ENCODE measurements at regions not wholly inside any gene's neighbourhood (a gene's known extent, or its start where the extent isn't known, plus 50 kb on each side); places are given as distances from the start of the nearest gene placed in this dataset.

GRCh38 chr5:8865686-8866374, 680.0 kb downstream of the SEMA5A start:
- TF ChIP-seq, protein P1, sequence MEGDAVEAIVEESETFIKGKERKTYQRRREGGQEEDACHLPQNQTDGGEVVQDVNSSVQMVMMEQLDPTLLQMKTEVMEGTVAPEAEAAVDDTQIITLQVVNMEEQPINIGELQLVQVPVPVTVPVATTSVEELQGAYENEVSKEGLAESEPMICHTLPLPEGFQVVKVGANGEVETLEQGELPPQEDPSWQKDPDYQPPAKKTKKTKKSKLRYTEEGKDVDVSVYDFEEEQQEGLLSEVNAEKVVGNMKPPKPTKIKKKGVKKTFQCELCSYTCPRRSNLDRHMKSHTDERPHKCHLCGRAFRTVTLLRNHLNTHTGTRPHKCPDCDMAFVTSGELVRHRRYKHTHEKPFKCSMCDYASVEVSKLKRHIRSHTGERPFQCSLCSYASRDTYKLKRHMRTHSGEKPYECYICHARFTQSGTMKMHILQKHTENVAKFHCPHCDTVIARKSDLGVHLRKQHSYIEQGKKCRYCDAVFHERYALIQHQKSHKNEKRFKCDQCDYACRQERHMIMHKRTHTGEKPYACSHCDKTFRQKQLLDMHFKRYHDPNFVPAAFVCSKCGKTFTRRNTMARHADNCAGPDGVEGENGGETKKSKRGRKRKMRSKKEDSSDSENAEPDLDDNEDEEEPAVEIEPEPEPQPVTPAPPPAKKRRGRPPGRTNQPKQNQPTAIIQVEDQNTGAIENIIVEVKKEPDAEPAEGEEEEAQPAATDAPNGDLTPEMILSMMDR (IDR thresholded peaks at IDR 0.05; ENCODE audit: control extremely low read depth in 1 of 3, insufficient read depth in 1 of 3, low read depth in 1 of 3, low read length in 3 of 3), result no peak
- TF ChIP-seq SIRT6 (IDR thresholded peaks at IDR 0.05; ENCODE audit: low read length) (no peak), RFX5 (IDR thresholded peaks at IDR 0.05; ENCODE audit: borderline replicate concordance, low read depth, low read length) (no peak), ASH2L (IDR thresholded peaks at IDR 0.05; ENCODE audit: low read length) (no peak), EZH2 (IDR thresholded peaks at IDR 0.05; ENCODE audit: low read depth, low read length, severe bottlenecking) (no peak), POLR2A (IDR thresholded peaks at IDR 0.05; ENCODE audit: control extremely low read depth in 1 of 2, low read depth in 2 of 2, low read length in 2 of 2) (no peak), NRF1 (IDR thresholded peaks at IDR 0.05; ENCODE audit: low read depth, low read length) (no peak), EGR1 (IDR thresholded peaks at IDR 0.05; ENCODE audit: borderline replicate concordance, low read depth, low read length) (no peak), SP1 (IDR thresholded peaks at IDR 0.05; ENCODE audit: low read depth, low read length) (no peak), GTF2F1 (IDR thresholded peaks at IDR 0.05; ENCODE audit: borderline replicate concordance, low read depth, low read length) (no peak), TCF12 (IDR thresholded peaks at IDR 0.05; ENCODE audit: low read depth, low read length) (no peak), RAD21 (IDR thresholded peaks at IDR 0.05 in 1 of 2, conservative IDR thresholded peaks at IDR 0.05 in 1 of 2; ENCODE audit: low read depth in 2 of 2, low read length in 2 of 2) (no peak), CBX8 (IDR thresholded peaks at IDR 0.05; ENCODE audit: borderline replicate concordance, low read depth, low read length) (no peak)
- TF ChIP-seq, protein P2, sequence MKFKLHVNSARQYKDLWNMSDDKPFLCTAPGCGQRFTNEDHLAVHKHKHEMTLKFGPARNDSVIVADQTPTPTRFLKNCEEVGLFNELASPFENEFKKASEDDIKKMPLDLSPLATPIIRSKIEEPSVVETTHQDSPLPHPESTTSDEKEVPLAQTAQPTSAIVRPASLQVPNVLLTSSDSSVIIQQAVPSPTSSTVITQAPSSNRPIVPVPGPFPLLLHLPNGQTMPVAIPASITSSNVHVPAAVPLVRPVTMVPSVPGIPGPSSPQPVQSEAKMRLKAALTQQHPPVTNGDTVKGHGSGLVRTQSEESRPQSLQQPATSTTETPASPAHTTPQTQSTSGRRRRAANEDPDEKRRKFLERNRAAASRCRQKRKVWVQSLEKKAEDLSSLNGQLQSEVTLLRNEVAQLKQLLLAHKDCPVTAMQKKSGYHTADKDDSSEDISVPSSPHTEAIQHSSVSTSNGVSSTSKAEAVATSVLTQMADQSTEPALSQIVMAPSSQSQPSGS (IDR thresholded peaks at IDR 0.05; ENCODE audit: low read length), result no peak

All from H1 (cell line).